WTC11 (cell line): ENCODE measurements at regions not wholly inside any gene's neighbourhood (a gene's known extent, or its start where the extent isn't known, plus 50 kb on each side); places are given as distances from the start of the nearest gene placed in this dataset.

Experiments
- ATAC-seq: fragments of 200-7000 bp; cut with Tn5 transposase; 2 replicates; pipeline ENCODE4 v1.10.0; 2021; ENCODE audit warnings: mild to moderate bottlenecking, moderate library complexity
- CTCF ChIA-PET: fragments of 300-600 bp; sonication (Branson Sonifier 250); formaldehyde crosslinking; loops from one replicate; lab custom pipeline; 2021; ENCODE audit warnings: antibody characterized with exemption; lab: Charles Lee
- POLR2A ChIA-PET: fragments of 350-600 bp; sonication (Branson Sonifier 250); formaldehyde crosslinking; loops from one replicate; lab custom pipeline; 2021; ENCODE audit warnings: antibody characterized with exemption; lab: Charles Lee
- DNase-seq: peaks from one replicate; pipeline ENCODE4 v3.0.0; 2021; ENCODE audit warnings: low spot score
- H3K27ac Mint-ChIP-seq: 2 replicates; pipeline ENCODE4 v1.8.0; 2021; ENCODE audit warnings: mixed read lengths
- H3K27me3 Mint-ChIP-seq: 2 replicates; pipeline ENCODE4 v1.8.0; 2021; ENCODE audit warnings: low read depth, mild to moderate bottlenecking, moderate library complexity, mixed read lengths
- H3K36me3 Mint-ChIP-seq: 2 replicates; pipeline ENCODE4 v1.8.0; 2021; ENCODE audit warnings: mixed read lengths
- H3K4me1 Mint-ChIP-seq: 2 replicates; pipeline ENCODE4 v1.8.0; 2022; ENCODE audit warnings: mixed read lengths
- H3K4me3 Mint-ChIP-seq: 2 replicates; pipeline ENCODE4 v1.8.0; 2021; ENCODE audit warnings: mild to moderate bottlenecking, moderate library complexity, mixed read lengths
- H3K9me3 Mint-ChIP-seq: 2 replicates; pipeline ENCODE4 v1.8.0; 2021; ENCODE audit warnings: mixed read lengths
- CTCF ChIP-seq: fragments of 200-600 bp; IDR thresholded peaks from 2 replicates; pipeline ENCODE4 v1.8.0; 2022; ENCODE audit warnings: antibody characterized with exemption
- FOXJ3 ChIP-seq: sonication (generic); formaldehyde crosslinking; IDR thresholded peaks from 2 replicates; pipeline ENCODE4 v1.9.0; 2021; ENCODE audit warnings: missing genetic modification reagents, mild to moderate bottlenecking, borderline replicate concordance
- FOXP1 ChIP-seq: sonication (generic); formaldehyde crosslinking; IDR thresholded peaks from 2 replicates; pipeline ENCODE4 v1.8.0; 2022; ENCODE audit warnings: missing genetic modification reagents, mild to moderate bottlenecking, moderate library complexity, borderline replicate concordance
- GTF2I ChIP-seq: fragments of 250-450 bp; sonication (Bioruptor Pico); conservative IDR thresholded peaks from 2 replicates; pipeline ENCODE4 v1.4.0; 2021; ENCODE audit warnings: mild to moderate bottlenecking
- JUN ChIP-seq: sonication (generic); formaldehyde crosslinking; IDR thresholded peaks from 2 replicates; pipeline ENCODE4 v1.8.0; 2023; ENCODE audit warnings: mild to moderate bottlenecking, missing genetic modification reagents
- NR3C1 ChIP-seq: sonication (generic); formaldehyde crosslinking; conservative IDR thresholded peaks from 2 replicates; pipeline ENCODE4 v1.8.1; 2023; ENCODE audit warnings: low read depth, mild to moderate bottlenecking, missing genetic modification reagents
- SMAD3 ChIP-seq: sonication (generic); formaldehyde crosslinking; IDR thresholded peaks from 2 replicates; pipeline ENCODE4 v1.8.0; 2022; ENCODE audit warnings: missing genetic modification reagents, mild to moderate bottlenecking, borderline replicate concordance
- SMAD4 ChIP-seq: sonication (generic); formaldehyde crosslinking; IDR thresholded peaks from 2 replicates; pipeline ENCODE4 v1.8.0; 2022; ENCODE audit warnings: mild to moderate bottlenecking, missing genetic modification reagents
- TCF7 ChIP-seq: sonication (generic); formaldehyde crosslinking; IDR thresholded peaks from 2 replicates; pipeline ENCODE4 v1.8.0; 2022; ENCODE audit warnings: mild to moderate bottlenecking, low read depth, missing genetic modification reagents, moderate library complexity
- TEAD1 ChIP-seq: sonication (generic); formaldehyde crosslinking; IDR thresholded peaks from 2 replicates; pipeline ENCODE4 v1.8.0; 2022; ENCODE audit warnings: mild to moderate bottlenecking, missing genetic modification reagents
- TEAD4 ChIP-seq: sonication (generic); formaldehyde crosslinking; IDR thresholded peaks from 2 replicates; pipeline ENCODE4 v1.8.0; 2022; ENCODE audit warnings: mild to moderate bottlenecking, missing genetic modification reagents
- ZNF121 ChIP-seq: sonication (generic); formaldehyde crosslinking; IDR thresholded peaks from 2 replicates; pipeline ENCODE4 v1.8.0; 2023; ENCODE audit warnings: missing genetic modification reagents
- ZNF219 ChIP-seq: sonication (generic); formaldehyde crosslinking; IDR thresholded peaks from 2 replicates; pipeline ENCODE4 v1.8.0; 2023; ENCODE audit warnings: missing genetic modification reagents, mild to moderate bottlenecking, borderline replicate concordance
- ZNF396 ChIP-seq: fragments of 250-450 bp; sonication (Bioruptor Pico); IDR thresholded peaks from 2 replicates; pipeline ENCODE4 v1.8.0; 2021; ENCODE audit warnings: mild to moderate bottlenecking, moderate library complexity, borderline replicate concordance
- ZNF423 ChIP-seq: fragments of 250-450 bp; sonication (Bioruptor Pico); IDR thresholded peaks from 2 replicates; pipeline ENCODE4 v2.1.2; 2022; ENCODE audit warnings: mild to moderate bottlenecking, moderate library complexity
- TF ChIP-seq, protein P1 (sequence below): sonication (generic); formaldehyde crosslinking; IDR thresholded peaks from 2 replicates; pipeline ENCODE4 v1.8.0; 2022; ENCODE audit warnings: mild to moderate bottlenecking, missing genetic modification reagents
- TF ChIP-seq, protein P2 (sequence below): sonication (generic); formaldehyde crosslinking; IDR thresholded peaks from 2 replicates; pipeline ENCODE4 v1.8.1; 2023; ENCODE audit warnings: mild to moderate bottlenecking, moderate library complexity, missing genetic modification reagents
- TF ChIP-seq, protein P3 (sequence below): sonication (generic); formaldehyde crosslinking; conservative IDR thresholded peaks from 2 replicates; pipeline ENCODE4 v1.8.1; 2023; ENCODE audit warnings: mild to moderate bottlenecking, low read depth, missing genetic modification reagents, moderate library complexity
- TF ChIP-seq, protein P4 (sequence below): sonication (generic); formaldehyde crosslinking; IDR thresholded peaks from 2 replicates; pipeline ENCODE4 v1.8.0; 2023; ENCODE audit warnings: missing genetic modification reagents, mild to moderate bottlenecking, borderline replicate concordance
- TF ChIP-seq, protein P5 (sequence below): sonication (generic); formaldehyde crosslinking; IDR thresholded peaks from 2 replicates; pipeline ENCODE4 v1.8.1; 2022; ENCODE audit warnings: mild to moderate bottlenecking, missing genetic modification reagents, moderate library complexity, borderline replicate concordance

- no peaks in the 10 kb centered on the region for H3K27me3 Mint-ChIP-seq
- DNase-seq (no peak), ATAC-seq (no peak)
- no peak overlapping the region for H3K4me3 Mint-ChIP-seq
- no peaks in the 10 kb centered on the region for H3K36me3 Mint-ChIP-seq
- 0 out of 2 replicates have a peak, but pooled peaks cover 2% of the 10 kb centered on the region for H3K4me1 Mint-ChIP-seq
- CTCF ChIA-PET = no interaction called here
- H3K27ac Mint-ChIP-seq = no peak overlapping the region
- TF ChIP-seq, protein P1, sequence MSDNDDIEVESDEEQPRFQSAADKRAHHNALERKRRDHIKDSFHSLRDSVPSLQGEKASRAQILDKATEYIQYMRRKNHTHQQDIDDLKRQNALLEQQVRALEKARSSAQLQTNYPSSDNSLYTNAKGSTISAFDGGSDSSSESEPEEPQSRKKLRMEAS (CRISPR knock-in tag) = no peak
- no peak for TF ChIP-seq ZNF121 (CRISPR knock-in tag)
- TF ChIP-seq, protein P2, sequence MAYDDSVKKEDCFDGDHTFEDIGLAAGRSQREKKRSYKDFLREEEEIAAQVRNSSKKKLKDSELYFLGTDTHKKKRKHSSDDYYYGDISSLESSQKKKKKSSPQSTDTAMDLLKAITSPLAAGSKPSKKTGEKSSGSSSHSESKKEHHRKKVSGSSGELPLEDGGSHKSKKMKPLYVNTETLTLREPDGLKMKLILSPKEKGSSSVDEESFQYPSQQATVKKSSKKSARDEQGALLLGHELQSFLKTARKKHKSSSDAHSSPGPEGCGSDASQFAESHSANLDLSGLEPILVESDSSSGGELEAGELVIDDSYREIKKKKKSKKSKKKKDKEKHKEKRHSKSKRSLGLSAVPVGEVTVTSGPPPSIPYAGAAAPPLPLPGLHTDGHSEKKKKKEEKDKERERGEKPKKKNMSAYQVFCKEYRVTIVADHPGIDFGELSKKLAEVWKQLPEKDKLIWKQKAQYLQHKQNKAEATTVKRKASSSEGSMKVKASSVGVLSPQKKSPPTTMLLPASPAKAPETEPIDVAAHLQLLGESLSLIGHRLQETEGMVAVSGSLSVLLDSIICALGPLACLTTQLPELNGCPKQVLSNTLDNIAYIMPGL = no peak
- no peak for TF ChIP-seq TEAD1 (CRISPR knock-in tag)
- TF ChIP-seq FOXJ3 = no peak
- TF ChIP-seq, all 79 proteins: peak for 0
- peaks cover 7% of the 10 kb centered on the region; the same call in 1 of the 2 replicates for H3K9me3 Mint-ChIP-seq
- POLR2A ChIA-PET = no interaction called here
Observed at GRCh38 chr5:23330726-23331125, 176.7 kb upstream of the PRDM9 start.

DNA sequence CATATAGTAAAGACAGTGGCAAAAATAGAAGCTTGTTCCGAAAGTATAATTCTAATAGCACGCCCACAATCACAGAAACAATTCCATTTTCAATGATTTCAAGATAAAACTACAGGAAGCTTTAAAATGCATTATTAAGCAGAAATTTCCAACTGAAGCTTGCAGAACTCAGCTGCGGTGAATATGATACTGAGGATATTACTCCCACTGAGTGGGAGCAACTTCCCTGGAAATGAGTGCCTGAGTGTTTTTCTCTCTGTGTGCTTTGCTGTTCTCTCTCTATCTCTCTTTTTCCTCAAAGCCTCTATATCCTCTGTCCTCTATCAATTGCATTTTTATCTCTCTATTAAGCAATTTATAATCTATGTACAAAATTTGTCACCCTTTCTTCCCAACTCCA lies 187.5 kb upstream of the PRDM9 start:
- TF ChIP-seq ZNF396 (CRISPR knock-in tag) (no peak), SMAD3 (no peak), ZNF423 (no peak)
- POLR2A ChIA-PET = no interaction called here
- DNase-seq (no peak), ATAC-seq (no peak)
- Mint-ChIP-seq H3K27me3 (no peaks in the 10 kb centered on the region), H3K27ac (no peak overlapping the region), H3K9me3 (peaks cover 11% of the 10 kb centered on the region; the same call in 1 of the 2 replicates), H3K4me3 (no peak overlapping the region), H3K36me3 (0 out of 2 replicates have a peak, but pooled peaks cover under 1% of the 10 kb centered on the region), H3K4me1 (peaks cover 15% of the 10 kb centered on the region)
- CTCF ChIA-PET = no interaction called here

- Mint-ChIP-seq H3K4me1 (peaks cover 15% of the 10 kb centered on the region), H3K9me3 (peaks cover 16% of the 10 kb centered on the region), H3K4me3 (no peak overlapping the region), H3K36me3 (no peaks in the 10 kb centered on the region), H3K27ac (no peak overlapping the region), H3K27me3 (no peaks in the 10 kb centered on the region)
- ChIA-PET POLR2A (no interaction called here), CTCF (no interaction called here)
- ATAC-seq (no peak), DNase-seq (no peak)
- TF ChIP-seq ZNF121 (CRISPR knock-in tag) (no peak), TCF7 (CRISPR knock-in tag) (no peak), NR3C1 (CRISPR knock-in tag) (no peak), CTCF (no peak), GTF2I (CRISPR knock-in tag) (no peak), SMAD4 (no peak), TEAD4 (CRISPR knock-in tag) (no peak), ZNF219 (CRISPR knock-in tag) (no peak), FOXP1 (no peak), JUN (CRISPR knock-in tag) (no peak)
- TF ChIP-seq, protein P3, sequence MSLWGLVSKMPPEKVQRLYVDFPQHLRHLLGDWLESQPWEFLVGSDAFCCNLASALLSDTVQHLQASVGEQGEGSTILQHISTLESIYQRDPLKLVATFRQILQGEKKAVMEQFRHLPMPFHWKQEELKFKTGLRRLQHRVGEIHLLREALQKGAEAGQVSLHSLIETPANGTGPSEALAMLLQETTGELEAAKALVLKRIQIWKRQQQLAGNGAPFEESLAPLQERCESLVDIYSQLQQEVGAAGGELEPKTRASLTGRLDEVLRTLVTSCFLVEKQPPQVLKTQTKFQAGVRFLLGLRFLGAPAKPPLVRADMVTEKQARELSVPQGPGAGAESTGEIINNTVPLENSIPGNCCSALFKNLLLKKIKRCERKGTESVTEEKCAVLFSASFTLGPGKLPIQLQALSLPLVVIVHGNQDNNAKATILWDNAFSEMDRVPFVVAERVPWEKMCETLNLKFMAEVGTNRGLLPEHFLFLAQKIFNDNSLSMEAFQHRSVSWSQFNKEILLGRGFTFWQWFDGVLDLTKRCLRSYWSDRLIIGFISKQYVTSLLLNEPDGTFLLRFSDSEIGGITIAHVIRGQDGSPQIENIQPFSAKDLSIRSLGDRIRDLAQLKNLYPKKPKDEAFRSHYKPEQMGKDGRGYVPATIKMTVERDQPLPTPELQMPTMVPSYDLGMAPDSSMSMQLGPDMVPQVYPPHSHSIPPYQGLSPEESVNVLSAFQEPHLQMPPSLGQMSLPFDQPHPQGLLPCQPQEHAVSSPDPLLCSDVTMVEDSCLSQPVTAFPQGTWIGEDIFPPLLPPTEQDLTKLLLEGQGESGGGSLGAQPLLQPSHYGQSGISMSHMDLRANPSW (CRISPR knock-in tag) = no peak
- TF ChIP-seq, protein P4, sequence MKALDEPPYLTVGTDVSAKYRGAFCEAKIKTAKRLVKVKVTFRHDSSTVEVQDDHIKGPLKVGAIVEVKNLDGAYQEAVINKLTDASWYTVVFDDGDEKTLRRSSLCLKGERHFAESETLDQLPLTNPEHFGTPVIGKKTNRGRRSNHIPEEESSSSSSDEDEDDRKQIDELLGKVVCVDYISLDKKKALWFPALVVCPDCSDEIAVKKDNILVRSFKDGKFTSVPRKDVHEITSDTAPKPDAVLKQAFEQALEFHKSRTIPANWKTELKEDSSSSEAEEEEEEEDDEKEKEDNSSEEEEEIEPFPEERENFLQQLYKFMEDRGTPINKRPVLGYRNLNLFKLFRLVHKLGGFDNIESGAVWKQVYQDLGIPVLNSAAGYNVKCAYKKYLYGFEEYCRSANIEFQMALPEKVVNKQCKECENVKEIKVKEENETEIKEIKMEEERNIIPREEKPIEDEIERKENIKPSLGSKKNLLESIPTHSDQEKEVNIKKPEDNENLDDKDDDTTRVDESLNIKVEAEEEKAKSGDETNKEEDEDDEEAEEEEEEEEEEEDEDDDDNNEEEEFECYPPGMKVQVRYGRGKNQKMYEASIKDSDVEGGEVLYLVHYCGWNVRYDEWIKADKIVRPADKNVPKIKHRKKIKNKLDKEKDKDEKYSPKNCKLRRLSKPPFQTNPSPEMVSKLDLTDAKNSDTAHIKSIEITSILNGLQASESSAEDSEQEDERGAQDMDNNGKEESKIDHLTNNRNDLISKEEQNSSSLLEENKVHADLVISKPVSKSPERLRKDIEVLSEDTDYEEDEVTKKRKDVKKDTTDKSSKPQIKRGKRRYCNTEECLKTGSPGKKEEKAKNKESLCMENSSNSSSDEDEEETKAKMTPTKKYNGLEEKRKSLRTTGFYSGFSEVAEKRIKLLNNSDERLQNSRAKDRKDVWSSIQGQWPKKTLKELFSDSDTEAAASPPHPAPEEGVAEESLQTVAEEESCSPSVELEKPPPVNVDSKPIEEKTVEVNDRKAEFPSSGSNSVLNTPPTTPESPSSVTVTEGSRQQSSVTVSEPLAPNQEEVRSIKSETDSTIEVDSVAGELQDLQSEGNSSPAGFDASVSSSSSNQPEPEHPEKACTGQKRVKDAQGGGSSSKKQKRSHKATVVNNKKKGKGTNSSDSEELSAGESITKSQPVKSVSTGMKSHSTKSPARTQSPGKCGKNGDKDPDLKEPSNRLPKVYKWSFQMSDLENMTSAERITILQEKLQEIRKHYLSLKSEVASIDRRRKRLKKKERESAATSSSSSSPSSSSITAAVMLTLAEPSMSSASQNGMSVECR (CRISPR knock-in tag) = no peak
- TF ChIP-seq, protein P5, sequence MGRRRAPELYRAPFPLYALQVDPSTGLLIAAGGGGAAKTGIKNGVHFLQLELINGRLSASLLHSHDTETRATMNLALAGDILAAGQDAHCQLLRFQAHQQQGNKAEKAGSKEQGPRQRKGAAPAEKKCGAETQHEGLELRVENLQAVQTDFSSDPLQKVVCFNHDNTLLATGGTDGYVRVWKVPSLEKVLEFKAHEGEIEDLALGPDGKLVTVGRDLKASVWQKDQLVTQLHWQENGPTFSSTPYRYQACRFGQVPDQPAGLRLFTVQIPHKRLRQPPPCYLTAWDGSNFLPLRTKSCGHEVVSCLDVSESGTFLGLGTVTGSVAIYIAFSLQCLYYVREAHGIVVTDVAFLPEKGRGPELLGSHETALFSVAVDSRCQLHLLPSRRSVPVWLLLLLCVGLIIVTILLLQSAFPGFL (CRISPR knock-in tag) = no peak
Observed at GRCh38 chr5:23318960-23319359, 188.4 kb upstream of the PRDM9 start.
